Pons (tissue), 1 donor: ENCODE measurements at regions not wholly inside any gene's neighbourhood (a gene's known extent, or its start where the extent isn't known, plus 50 kb on each side); places are given as distances from the start of the nearest gene placed in this dataset.
"Not testable (repeated sequence)": the region's sequence is repeated elsewhere in the genome, so short reads cannot be mapped to it uniquely, and the experiment has no call there.

Experiments
- DNase-seq: peaks from one replicate; pipeline ENCODE4 v3.0.0-alpha.2; 2016; ENCODE audit warnings: low spot score

GRCh38 chr10:61818251-61818650 is 83.2 kb upstream of the ARID5B start:
- DNase-seq: not testable (repeated sequence)

- DNase-seq: no peak
Observed at GRCh38 chr10:61819208-61819607, 82.3 kb upstream of the ARID5B start.

GRCh38 chr10:61821153-61821552 is 80.3 kb upstream of the ARID5B start:
- no peak for DNase-seq

GRCh38 chr10:61821693-61822092 is 79.8 kb upstream of the ARID5B start:
- no peak for DNase-seq

GRCh38 chr10:61822096-61822495 is 79.4 kb upstream of the ARID5B start:
- no peak for DNase-seq

- DNase-seq: no peak
Observed at GRCh38 chr10:61822781-61823230, 78.7 kb upstream of the ARID5B start.

- DNase-seq: no peak
Observed at GRCh38 chr10:61825001-61825400, 76.5 kb upstream of the ARID5B start.

GRCh38 chr10:61825628-61826027 is 75.9 kb upstream of the ARID5B start:
- DNase-seq: no peak

- no peak for DNase-seq
Observed at GRCh38 chr10:61828034-61828433, 73.5 kb upstream of the ARID5B start.

GRCh38 chr10:61828788-61829187 is 72.7 kb upstream of the ARID5B start:
- DNase-seq: no peak

GRCh38 chr10:61830072-61830845 is 71.2 kb upstream of the ARID5B start:
- no peak for DNase-seq

GRCh38 chr10:61830846-61831273 is 70.6 kb upstream of the ARID5B start:
- no peak for DNase-seq

- DNase-seq: no peak
Observed at GRCh38 chr10:61832866-61833481, 68.5 kb upstream of the ARID5B start.

- no peak for DNase-seq
Observed at GRCh38 chr10:61834519-61834918, 67.0 kb upstream of the ARID5B start.

GRCh38 chr10:61835069-61835945 is 66.2 kb upstream of the ARID5B start:
- DNase-seq: peak; percentile 22

GRCh38 chr10:61835946-61836887 is 65.3 kb upstream of the ARID5B start:
- peak; percentile 26 for DNase-seq

GRCh38 chr10:61836888-61837754 is 64.4 kb upstream of the ARID5B start:
- no peak for DNase-seq

- no peak for DNase-seq
Observed at GRCh38 chr10:61837755-61838171, 63.7 kb upstream of the ARID5B start.

- DNase-seq: no peak
Observed at GRCh38 chr10:61839916-61840315, 61.6 kb upstream of the ARID5B start.

- DNase-seq: no peak
Observed at GRCh38 chr10:61840403-61840802, 61.1 kb upstream of the ARID5B start.
